Retina (tissue), 1 donor: ENCODE measurements at regions not wholly inside any gene's neighbourhood (a gene's known extent, or its start where the extent isn't known, plus 50 kb on each side); places are given as distances from the start of the nearest gene placed in this dataset.

Experiments used
- DNase-seq: peaks from one replicate; pipeline ENCODE4 v3.0.0-alpha.2; 2016

DNA sequence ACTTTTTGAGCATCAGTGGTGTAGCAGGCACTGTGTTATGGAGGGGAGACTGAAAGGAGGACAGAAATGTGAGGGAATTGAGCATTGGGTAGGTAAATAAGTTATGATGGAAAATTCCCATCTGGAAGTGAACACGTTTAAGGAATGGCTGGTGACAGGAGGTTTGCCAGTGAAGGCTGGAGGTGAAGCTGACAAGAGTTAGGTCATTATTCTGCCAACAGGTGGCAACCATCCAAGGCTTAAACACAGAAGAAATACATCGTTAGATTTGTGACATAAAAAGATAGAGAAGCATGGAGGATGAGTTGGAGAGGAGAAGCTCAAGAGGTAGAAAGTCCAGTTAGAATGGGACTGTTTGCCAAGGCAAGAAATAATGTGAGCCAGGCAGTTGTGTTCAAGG is 455.3 kb upstream of the SGCD start:
- no peak for DNase-seq

DNA sequence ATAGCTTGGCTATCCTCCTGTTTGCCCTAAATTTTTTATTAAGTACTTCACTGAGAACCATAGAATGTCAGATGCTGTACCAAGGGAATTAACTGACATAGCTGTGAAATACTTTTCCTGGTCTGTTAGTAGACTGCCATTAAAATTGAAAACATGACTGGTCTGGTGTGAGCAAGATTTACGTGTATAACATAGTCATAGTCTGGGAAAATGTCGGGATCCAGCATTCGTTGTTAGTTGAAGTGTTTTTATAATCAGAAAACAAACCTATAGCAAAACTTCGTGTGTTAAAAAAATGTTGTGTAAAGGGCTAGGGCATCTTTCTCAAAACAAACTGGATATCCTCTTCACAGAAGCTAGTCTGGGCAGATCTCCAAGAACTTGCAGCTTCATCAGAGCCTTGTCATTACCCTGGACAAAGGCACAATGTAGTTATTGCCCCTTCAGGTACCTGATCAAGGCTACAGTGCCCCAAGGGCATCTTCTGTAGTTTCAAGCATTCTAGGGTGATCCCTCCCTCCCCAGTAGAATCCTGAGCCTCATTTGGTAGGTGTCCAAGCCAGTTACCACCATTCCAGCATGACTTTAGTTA is 454.2 kb upstream of the SGCD start:
- DNase-seq: no peak

DNA sequence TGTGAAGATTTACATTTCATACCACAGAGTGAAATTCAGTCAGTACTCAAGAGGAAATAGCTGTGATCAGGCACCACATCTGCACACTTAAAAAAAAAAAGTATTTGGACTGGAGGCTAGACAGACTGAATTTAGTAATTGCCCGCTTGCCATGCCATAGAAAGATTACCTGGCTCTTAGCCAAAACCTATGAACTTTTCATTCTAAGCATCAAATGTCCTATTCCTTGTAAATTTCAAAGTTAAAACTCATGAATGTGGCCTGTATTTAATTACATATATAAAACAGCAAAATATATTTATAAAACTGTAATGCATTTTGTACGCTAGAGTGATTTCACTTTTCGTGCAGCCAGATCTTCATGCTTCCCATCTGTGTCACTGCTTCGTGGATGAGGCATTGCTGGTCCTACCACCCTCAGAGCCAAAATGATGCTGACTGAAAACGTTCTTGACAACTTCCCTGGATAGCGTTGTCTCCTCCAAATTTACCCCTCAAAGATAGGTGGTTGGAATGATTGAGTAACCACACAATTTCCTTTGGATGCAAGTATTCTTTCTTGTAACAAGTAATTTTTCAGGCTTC is 447.9 kb upstream of the SGCD start:
- DNase-seq: no peak

DNA sequence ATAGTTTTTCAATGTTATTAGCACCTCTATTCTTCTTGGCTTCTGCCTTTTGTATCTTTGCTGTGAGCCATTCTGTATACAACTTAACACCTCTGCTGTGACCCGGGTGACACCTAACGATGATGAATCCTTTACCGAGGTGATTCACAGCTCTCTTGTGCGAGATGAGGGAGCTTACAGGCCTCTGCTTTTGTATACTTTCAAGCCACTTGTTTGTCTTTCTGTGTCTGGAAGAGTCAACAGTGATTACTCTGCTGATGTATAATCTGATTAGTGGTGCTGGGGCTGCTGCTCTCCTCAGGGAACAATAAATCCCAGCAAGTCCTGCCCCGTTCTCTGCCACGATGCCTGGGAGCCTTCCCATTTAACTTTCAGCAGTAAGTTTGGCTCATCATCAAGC is 442.9 kb upstream of the SGCD start:
- DNase-seq: no peak

DNA sequence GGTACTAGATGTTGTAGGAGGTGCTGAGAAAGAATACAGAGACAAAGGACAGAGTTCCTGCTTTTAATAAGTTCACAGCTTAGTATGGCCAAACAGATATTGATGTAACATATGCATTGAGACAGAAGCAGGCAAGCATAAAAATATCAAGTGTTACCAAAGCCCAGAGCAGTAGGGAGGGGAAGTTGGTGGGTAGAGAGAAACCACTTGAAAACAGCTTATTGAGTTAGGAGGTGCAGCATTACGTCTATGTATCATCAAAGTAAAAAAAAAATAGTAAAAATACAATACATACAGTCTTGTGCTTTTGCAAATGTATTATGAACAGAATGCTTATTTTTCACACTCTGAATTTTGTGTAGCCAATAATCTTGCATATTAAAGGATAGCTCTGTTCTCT is 441.8 kb upstream of the SGCD start:
- DNase-seq: no peak

DNA sequence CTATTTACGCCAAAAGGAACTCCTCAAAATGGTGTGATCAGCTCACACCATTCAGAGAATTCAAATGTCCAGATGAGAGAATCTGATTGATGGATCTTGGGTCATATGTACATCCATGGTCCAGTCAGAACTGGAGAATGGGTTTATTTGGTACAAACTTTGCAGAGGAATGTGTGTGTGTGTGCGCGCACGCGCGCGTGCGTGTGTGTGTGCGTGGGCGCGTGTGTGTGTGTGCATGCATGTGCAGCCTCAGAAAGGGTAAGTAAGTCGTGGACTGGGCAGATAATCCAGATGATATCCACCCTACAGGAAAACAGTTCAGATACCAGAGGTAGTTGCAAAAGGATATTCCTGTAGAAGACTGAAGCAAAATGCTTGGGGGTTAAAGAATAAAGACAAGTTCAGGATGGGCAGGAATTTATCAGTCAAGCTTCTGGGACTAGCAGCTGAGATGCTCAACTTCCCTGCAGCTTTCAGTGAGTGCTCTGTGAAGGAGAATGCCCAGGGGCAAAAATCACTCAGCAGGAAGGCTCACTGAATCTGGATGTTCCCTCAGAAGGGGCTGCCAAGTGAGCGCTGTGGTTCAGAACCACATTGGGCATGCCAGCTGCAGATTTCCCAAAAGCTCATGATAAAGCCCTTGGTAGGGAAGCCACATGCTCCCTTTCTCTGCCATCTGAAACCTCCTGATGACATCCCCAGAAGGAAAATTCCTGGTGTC is 440.5 kb upstream of the SGCD start:
- no peak for DNase-seq

DNA sequence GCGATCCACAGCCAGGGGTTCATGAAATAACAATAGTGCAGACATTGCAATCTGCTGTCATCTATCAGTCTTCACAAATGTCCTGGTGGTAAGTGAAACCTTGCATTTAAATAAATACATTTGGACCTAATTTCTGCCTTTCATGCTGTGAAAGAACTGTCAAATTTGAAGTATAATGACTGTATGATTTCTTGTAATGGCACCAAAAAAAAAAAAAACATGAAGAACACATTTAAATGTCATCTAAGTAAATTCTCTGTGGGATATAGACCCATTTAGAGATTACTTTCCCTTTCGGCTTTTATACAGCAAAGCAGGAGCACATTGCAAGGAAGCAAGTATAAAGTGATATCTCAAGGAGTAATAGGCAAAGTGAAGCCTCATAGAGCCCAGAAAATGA is 431.5 kb upstream of the SGCD start:
- no peak for DNase-seq

DNA sequence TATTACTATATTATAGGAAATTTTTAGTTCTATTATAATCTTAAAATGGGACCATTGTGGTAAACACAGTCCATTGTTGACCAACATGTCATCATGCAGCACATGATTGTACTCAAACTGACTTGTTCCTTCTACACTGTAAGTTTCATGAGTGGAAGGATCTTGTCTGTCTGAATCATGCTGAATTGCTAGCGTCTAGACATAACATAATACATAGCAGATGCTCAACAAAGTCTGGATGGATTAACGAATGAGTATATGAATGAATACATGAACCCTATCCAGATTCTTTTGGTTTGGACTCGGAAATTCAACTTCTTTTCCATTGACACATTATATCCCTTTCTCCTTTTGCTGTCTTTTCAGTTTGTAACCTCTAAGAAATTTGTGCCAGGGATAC is 429.2 kb upstream of the SGCD start:
- DNase-seq: no peak

DNA sequence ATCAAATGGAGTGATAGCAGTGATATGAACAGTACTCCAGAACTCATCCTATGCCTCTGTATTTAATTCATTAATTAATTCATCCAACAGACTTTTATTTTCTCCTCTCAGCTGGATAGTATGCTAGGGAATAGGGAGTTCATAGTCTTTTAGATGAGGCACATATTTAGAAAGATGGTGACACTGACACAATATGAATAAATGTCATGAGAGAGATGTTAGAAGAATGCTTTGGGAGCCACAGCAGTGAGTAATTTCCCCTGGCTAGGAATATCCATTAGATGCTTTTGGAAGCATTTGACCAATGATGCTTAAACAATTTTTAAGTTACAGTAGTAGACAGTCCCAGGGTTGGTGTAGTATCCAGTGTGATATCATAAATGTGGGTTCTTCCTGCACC is 428.7 kb upstream of the SGCD start:
- DNase-seq: no peak

DNA sequence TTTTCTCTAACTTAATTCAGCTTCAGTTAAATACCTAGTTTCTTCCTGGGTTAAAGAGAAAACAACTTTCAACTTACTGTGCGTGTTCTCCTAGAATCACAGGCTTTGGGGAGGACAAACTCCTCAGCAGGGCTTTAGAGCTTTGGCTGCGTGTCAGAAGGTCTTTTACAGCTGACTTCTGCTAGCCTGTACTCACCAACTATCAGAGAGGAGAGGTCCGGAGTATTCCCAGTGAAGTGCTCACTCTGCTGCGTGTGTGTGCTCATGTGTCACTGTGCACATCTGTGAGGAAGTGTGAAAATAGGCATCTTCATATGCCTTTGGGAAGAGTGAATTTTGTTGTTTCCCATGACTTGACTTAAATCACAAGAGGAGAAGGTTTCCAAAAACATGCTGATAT is 423.2 kb upstream of the SGCD start:
- no peak for DNase-seq

DNA sequence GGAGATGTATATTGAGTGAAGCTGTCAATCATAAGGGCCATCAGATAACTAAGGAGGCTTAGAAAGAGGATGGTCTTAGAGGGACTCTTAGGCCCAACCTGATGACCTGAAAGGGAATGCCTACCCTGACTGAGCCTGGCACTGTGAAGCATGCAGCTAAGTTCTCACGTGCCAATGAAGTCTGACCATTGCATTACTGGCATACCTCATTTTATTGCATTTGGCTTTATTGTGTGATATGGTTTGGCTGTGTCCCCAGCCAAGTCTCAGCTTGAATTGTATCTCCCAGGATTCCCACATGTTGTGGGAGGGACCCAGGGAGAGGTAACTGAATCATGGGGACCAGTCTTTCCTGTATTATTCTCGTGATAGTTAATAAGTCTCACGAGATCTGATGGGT is 421.6 kb upstream of the SGCD start:
- DNase-seq: no peak

DNA sequence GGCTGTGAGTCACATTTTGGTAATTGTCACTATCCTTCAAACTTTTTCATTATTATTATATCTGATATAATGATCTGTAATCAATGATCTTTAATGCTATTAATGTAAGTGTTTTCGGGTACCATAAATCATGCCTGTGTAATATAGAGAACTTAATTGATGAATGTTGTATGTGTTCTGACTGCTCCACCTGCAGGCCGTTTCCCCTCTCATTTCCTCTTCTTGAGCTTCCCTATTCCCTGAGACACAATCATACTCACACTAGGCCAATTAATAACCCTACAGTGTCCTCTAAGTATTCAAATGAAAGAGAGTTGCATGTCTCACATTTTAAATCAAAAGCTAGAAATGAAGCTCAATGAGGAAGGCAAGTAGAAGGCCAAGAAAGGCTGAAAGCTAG is 420.9 kb upstream of the SGCD start:
- DNase-seq: no peak

DNA sequence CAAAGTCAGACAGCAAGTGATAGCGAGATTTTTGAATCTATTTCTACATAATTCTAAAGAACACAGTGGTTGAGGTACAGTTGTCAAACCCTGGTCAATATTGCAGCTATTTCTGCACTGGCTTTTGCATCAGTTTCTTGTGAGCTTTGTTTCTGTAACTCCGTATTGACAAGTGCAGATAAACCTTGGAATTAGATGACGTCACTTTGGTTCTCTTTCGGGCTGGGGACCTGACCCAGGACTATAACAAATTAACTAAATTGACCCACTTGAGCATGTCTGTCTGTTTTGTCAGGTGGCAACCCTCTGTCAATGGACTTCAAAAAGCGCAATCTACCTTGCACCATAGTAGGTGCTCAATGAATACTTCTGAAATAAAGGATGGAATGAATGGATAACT is 418.4 kb upstream of the SGCD start:
- DNase-seq: no peak

DNA sequence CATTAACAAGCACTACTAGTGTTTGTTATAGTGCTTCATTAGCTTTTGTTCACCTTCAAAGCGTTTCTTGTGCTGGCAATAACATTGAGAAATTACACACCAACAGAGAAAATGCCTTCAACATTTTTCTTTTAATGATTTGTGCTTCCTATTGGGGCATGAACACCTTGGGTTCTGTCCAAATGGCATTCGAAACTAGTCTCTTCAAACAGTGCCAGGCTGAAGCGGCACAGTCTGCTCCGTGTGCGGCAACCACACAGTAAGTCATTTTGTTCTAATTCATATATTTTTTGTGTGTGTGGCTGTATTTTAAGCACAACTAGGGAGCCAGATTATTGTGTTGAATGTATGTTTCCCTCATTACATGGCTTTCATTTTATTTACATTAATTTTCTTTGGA is 414.7 kb upstream of the SGCD start:
- DNase-seq: no peak

DNA sequence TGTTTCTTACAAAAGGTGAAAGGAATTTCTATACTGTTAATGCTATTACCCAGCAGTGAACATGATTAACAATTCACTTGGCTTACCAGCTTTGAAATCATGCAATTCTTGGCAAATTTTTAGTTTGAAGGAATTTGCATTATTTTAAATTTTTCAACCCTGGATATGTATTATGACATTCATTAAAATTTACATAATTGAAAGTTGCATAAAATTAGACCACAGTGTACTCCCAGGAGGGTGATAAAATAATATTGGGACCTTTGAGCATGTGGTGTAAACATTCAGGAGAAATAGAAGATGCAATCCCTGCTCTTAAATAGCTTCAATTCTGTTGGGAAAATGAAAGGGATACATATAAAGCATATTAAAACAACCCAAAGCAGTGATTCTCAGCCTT is 412.2 kb upstream of the SGCD start:
- DNase-seq: no peak

DNA sequence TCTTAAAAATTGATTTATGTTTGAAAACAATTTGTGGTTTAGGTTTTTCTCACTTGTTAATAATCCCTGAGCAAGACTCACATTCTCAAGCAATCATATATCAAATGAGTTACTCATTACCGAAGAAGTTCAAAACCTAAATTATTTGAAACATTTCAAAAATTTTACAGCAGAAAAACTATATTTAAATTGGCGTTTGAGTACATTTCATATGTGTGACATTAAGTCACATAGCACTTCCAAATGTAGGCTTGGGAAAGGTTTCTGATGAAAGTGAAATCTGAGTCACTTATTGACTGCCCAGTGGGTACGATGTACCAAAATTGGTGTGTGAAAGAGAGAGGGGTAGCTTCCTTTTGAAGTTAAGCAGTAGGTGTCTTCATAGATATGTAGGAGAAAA is 411.4 kb upstream of the SGCD start:
- no peak for DNase-seq

DNA sequence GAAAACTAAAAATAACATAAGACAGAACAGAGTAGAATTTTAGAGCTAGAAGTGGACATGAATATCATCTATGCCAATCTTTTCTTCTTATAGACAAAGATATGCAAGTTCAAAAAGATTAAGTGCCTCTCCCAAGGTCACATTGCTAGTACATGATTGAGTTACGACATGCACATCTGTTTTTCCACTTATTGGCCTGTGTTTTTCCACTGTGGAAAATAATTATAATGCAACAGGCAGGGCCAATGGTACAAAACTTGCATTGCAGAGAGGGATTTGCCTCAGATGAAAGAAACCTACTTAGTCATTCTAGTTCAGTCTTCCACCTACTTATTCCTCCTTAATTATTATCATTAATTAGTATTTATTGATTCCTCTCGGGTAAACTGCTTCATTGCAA is 407.8 kb upstream of the SGCD start:
- DNase-seq: no peak

DNA sequence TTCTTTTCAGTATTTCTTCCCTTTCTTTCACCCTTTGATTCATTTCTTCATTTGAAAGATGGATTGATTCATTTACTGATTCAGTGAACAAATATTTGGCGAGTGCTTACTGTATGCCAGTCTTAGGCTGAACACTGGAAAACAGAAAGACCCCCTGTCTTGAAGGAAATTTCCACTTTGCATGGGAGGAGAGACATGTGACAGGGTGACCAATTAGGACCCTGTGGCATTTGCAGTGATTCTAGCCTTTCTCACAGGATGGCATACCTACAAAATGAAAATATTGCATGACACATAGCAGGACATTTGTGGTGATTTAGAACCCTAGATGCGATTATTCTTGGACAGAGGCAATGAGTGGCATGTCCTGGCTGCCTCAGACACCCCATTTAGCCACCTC is 407.2 kb upstream of the SGCD start:
- no peak for DNase-seq

DNA sequence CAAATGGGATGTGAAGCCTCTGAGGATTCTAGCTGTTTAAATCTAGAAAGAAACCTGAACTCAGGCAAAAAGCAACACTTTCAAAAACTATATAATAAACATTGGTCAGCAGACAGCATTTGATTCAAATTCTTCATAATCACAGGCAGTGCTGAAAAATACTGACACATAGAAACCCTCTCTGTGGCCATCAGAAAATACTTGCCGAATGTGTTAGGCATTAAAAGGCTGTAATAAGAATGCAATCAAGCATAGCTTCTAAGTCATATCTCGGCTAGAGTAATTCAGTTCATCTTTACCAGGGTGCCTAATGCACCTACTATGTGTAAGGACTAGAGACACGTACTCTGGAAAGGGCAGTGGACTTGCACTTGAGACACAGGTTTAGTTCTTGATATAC is 405.3 kb upstream of the SGCD start:
- no peak for DNase-seq

DNA sequence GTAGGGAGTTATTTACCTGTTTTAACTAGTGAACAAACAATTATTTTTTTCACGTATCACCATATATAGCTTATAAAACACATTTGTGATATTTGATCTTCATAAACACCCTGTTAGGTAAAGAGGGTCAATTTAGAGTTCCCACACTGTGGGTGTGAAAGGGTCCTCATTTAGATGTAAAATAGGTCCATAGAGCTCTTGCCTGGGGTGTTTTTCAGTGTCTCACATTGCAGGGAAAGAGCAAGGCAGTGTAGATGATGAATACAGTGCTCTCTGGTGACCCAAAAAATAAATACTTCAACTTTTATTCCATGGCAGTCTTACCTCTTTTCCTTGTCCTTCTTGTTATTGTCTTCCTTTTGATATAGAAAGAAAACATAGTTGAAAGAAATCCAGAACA is 403.2 kb upstream of the SGCD start:
- DNase-seq: no peak

DNA sequence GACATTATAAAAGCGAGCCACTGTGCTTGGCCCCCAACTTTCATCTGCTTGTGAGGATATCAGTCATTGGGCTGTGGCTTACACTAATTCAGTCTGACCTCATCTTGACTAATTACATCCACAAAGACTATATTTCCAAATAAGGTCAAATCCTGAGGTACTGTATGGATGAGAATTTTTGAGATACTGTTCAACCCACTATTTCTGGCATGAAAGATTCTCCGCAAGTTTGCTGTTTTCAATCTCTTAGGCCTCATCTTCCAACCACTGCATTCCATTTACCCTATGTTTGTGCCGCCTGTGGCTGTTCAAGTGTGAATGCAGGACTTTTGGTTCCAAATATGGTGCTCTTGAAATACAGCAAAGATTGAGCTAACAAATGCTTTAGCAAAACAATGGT is 400.9 kb upstream of the SGCD start:
- DNase-seq: no peak

DNA sequence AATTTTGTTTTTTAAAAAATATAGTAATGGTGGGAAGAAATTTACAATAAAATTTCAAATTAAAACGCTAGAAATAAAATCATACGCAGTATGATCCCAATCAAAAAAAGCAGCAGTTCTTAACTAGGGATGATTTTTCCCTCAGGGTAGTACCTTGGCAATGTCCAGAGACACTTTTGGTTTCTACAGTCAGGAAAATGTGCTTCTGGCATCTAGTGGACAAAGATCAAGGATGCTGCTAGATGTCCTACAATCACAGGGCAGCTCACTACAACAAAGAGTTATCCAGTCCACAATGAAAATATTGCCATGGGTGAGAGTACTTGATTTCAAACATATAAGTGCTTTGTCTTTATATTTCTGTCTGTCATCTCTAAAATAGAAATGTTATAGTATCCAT is 400.2 kb upstream of the SGCD start:
- no peak for DNase-seq

DNA sequence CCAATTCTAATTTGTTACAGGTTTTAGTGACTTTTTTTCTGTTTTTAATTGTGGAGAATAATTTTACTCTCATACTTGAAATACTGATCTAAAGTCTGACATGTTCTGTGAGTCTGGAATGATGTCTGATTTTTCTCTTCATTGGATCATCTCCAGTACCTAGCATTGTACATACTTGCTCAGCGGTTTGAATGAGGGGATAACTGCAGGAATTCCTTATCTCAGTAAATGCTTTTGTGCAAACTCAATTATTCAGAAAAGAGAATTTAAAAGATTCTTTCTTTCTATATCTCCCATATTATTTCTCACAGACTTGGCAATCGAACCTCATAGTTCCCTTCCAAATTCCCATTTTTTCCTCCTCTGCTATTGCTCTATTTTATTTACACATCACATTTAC is 397.9 kb upstream of the SGCD start:
- DNase-seq: no peak

DNA sequence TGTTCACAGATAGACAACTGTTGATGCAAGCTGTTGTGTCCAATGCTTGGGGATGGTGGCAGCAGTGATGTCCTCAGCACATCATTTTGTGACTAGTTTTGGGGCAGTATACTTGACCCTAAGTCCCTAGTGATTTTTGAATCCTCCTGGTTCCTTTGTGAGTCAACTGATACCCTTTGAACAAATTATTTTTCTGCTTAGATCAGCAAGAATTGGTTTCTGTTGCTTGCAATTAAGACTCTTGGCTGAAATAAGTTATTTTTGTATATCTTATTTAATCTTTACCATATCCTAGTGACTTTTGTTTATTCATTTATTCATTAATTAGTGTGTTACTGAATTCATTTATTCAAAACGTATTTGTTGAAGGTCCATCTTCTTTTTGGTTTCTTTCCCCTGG is 392.0 kb upstream of the SGCD start:
- DNase-seq: no peak

DNA sequence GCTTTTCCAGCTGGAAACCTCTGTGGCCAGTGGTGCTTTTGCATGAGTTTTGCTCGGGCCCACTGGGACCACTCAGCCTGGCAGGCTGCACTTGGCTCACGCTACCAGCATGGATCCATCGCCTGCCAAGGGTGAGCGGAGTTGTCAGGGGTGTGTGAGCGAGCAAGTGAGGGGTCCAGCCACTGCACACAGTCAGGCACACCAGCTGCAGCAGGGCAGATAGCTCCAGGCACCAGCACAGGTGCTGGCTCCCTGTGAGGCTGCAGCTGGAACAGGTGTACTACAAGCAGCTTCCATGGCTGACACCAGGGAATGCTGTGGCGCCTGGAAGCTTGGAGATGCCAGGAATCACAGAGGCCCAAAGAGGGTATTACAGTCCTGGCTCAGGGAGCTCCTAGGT is 391.2 kb upstream of the SGCD start:
- DNase-seq: no peak
